HCT116 (cell line): ENCODE measurements at regions not wholly inside any gene's neighbourhood (a gene's known extent, or its start where the extent isn't known, plus 50 kb on each side); places are given as distances from the start of the nearest gene placed in this dataset.

Experiments used
- ATAC-seq: fragments of 200-7000 bp; cut with Tn5 transposase; 2 replicates; pipeline ENCODE4 v1.9.1; 2020; ENCODE audit warnings: mild to moderate bottlenecking, moderate library complexity
- BruUV-seq: library from RNA; stranded (reverse); fragments of 400-500 nt; replicated peaks from 2 replicates; lab custom pipeline; 2021; lab: Mats Ljungman, UMichigan
- CTCF ChIA-PET: fragments of 300-600 bp; sonication (Branson Sonifier 250); formaldehyde crosslinking; loops from one replicate; lab custom pipeline; 2021; ENCODE audit warnings: antibody characterized with exemption; lab: Charles Lee
- POLR2A ChIA-PET: fragments of 300-600, 350-600 bp; sonication (Branson Sonifier 250); formaldehyde crosslinking; loops from one replicate; lab custom pipeline; 2021; ENCODE audit warnings: antibody characterized with exemption; lab: Charles Lee
- RAD21 ChIA-PET, 2 experiments: fragments of 300-600 bp; sonication (Branson Sonifier 250); formaldehyde crosslinking; loops; one replicate each; lab custom pipeline; 2023; ENCODE audit warnings: low total read pairs in 2 of 2; ENCODE audit not compliant: uncharacterized antibody in 2 of 2, unreplicated experiment in 2 of 2, low non-redundant PET in 1 of 2; lab: Charles Lee
- DNase-seq: peaks from one replicate; pipeline ENCODE4 v3.0.0-alpha.2; 2010; ENCODE audit warnings: low read depth, low spot score
- H2AFZ ChIP-seq: fragments of 200-600 bp; shearing (Covaris generic), sonication (generic); 2 replicates; pipeline ENCODE4 v1.6.1; 2017; ENCODE audit warnings: low read depth, mixed run types, mixed read lengths, antibody characterized with exemption, low read length; ENCODE audit not compliant: poor library complexity, severe bottlenecking
- H3K27ac ChIP-seq: 2 replicates; pipeline ENCODE4 v1.5.1; 2012; ENCODE audit warnings: low read depth, low read length
- H3K27me3 ChIP-seq: fragments of 200-600 bp; sonication (generic); 2 replicates; pipeline ENCODE4 v1.6.1; 2016; ENCODE audit warnings: mixed run types, low read length, mixed read lengths; ENCODE audit not compliant: insufficient read depth
- H3K36me3 ChIP-seq, 2 experiments: fragments of 200-500 bp in 1 of 2; fragments of 200-600 bp in 1 of 2; sonication (Bioruptor generic) in 1 of 2; sonication (generic) in 1 of 2; 2 replicates each; pipeline versions ENCODE4 v1.5.1 to v1.6.1; 2014 to 2016; ENCODE audit warnings: low read length in 2 of 2, inconsistent platforms in 1 of 2, mixed read lengths in 1 of 2, mixed run types in 1 of 2; ENCODE audit not compliant: insufficient read depth in 2 of 2, control insufficient read depth in 1 of 2
- H3K4me1 ChIP-seq, 2 experiments: fragments of 200-600 bp in 1 of 2; sonication (generic) in 1 of 2; 2 replicates each; pipeline versions ENCODE4 v1.5.1 to v1.6.1; 2012 to 2017; ENCODE audit warnings: low read length in 2 of 2, inconsistent platforms in 1 of 2, mild to moderate bottlenecking in 1 of 2, mixed read lengths in 1 of 2, mixed run types in 1 of 2, moderate library complexity in 1 of 2; ENCODE audit not compliant: insufficient read depth in 2 of 2, control insufficient read depth in 1 of 2
- H3K4me2 ChIP-seq: fragments of 200-600 bp; sonication (generic); 2 replicates; pipeline ENCODE4 v1.6.1; 2017; ENCODE audit warnings: mixed run types, low read length, mixed read lengths
- H3K4me3 ChIP-seq, 2 experiments: fragments of 200-600 bp in 1 of 2; sonication (generic) in 1 of 2; replicated peaks in 1 of 2; 2 replicates each; pipeline ENCODE4 v1.5.1; 2011 to 2016; ENCODE audit warnings: low read length in 2 of 2, control low read depth in 1 of 2, low read depth in 1 of 2, mild to moderate bottlenecking in 1 of 2, mixed read lengths in 1 of 2, mixed run types in 1 of 2
- H3K79me2 ChIP-seq: fragments of 200-600 bp; sonication (generic); 2 replicates; pipeline ENCODE4 v1.6.1; 2017; ENCODE audit warnings: mild to moderate bottlenecking, mixed run types, low read length, moderate library complexity, mixed read lengths; ENCODE audit not compliant: insufficient read depth
- H3K9ac ChIP-seq: fragments of 200-600 bp; sonication (generic); 2 replicates; pipeline ENCODE4 v1.6.1; 2016; ENCODE audit warnings: low read length, mixed read lengths
- H3K9me2 ChIP-seq: fragments of 200-600 bp; sonication (generic), shearing (Covaris generic); 2 replicates; pipeline ENCODE4 v1.6.1; 2017; ENCODE audit warnings: mixed run types, mild to moderate bottlenecking, moderate library complexity; ENCODE audit not compliant: insufficient read depth
- H3K9me3 ChIP-seq, 2 experiments: fragments of 200-500 bp in 1 of 2; fragments of 200-600 bp in 1 of 2; sonication (Bioruptor generic) in 1 of 2; sonication (generic) in 1 of 2; 2 replicates each; pipeline ENCODE4 v1.6.1; 2014 to 2017; ENCODE audit warnings: low read length in 2 of 2, mixed read lengths in 2 of 2, inconsistent platforms in 1 of 2, low read depth in 1 of 2, mild to moderate bottlenecking in 1 of 2, mixed run types in 1 of 2, moderate library complexity in 1 of 2; ENCODE audit not compliant: control insufficient read depth in 1 of 2, insufficient read depth in 1 of 2
- H4K20me1 ChIP-seq: fragments of 200-600 bp; sonication (generic), shearing (Covaris generic); 2 replicates; pipeline ENCODE4 v1.6.1; 2017; ENCODE audit warnings: mixed run types, mild to moderate bottlenecking, moderate library complexity; ENCODE audit not compliant: insufficient read depth
- CBX3 ChIP-seq: IDR thresholded peaks from 2 replicates; pipeline ENCODE4 v1.6.1; 2012; ENCODE audit warnings: low read depth
- CEBPB ChIP-seq: IDR thresholded peaks from 2 replicates; pipeline ENCODE4 v1.6.1; 2012; ENCODE audit warnings: low read depth
- EGR1 ChIP-seq: IDR thresholded peaks from 2 replicates; pipeline ENCODE4 v1.6.1; 2012; ENCODE audit warnings: low read depth
- ELF1 ChIP-seq: IDR thresholded peaks from 2 replicates; pipeline ENCODE4 v1.6.1; 2012; ENCODE audit warnings: low read depth, borderline replicate concordance
- EZH2 ChIP-seq: fragments of 200-600 bp; sonication (generic); IDR thresholded peaks from 2 replicates; pipeline ENCODE4 v1.6.1; 2017; ENCODE audit warnings: antibody characterized with exemption, mixed run types
- JUND ChIP-seq: IDR thresholded peaks from 2 replicates; pipeline ENCODE4 v1.6.1; 2012
- POLR2A ChIP-seq: IDR thresholded peaks from 2 replicates; pipeline ENCODE4 v1.7.0; 2011; ENCODE audit warnings: borderline replicate concordance; ENCODE audit not compliant: insufficient read depth, insufficient read length; ENCODE audit errors: extremely low read depth
- POLR2AphosphoS5 ChIP-seq: IDR thresholded peaks from 2 replicates; pipeline ENCODE4 v1.6.1; 2011; ENCODE audit warnings: mild to moderate bottlenecking, low read depth, low read length, moderate library complexity
- RAD21 ChIP-seq: IDR thresholded peaks from 2 replicates; pipeline ENCODE4 v1.6.1; 2012; ENCODE audit warnings: low read depth, mild to moderate bottlenecking
- TCF7L2 ChIP-seq: IDR thresholded peaks from 2 replicates; pipeline ENCODE4 v1.7.0; 2011; ENCODE audit warnings: borderline replicate concordance, inconsistent platforms; ENCODE audit not compliant: insufficient read depth, insufficient read length; ENCODE audit errors: extremely low read depth
- ZBTB33 ChIP-seq: IDR thresholded peaks from 2 replicates; pipeline ENCODE4 v1.6.1; 2011; ENCODE audit warnings: mild to moderate bottlenecking, low read length, moderate library complexity; ENCODE audit not compliant: insufficient replicate concordance; ENCODE audit errors: extremely low read depth
- ZNF274 ChIP-seq: fragments of 200-500 bp; sonication (Bioruptor generic); IDR thresholded peaks from 2 replicates; pipeline ENCODE4 v1.6.1; 2014; ENCODE audit warnings: mild to moderate bottlenecking, low read depth, low read length, inconsistent platforms
- intact Hi-C: fragments of 100-400 bp; cut with micrococcal nuclease; formaldehyde crosslinking; loops from 2 replicates; pipeline ENCODE4 v1.10.0; 2022
- TF ChIP-seq, protein P1 (sequence below): IDR thresholded peaks from 2 replicates; pipeline ENCODE4 v1.6.1; 2012; ENCODE audit warnings: low read depth
- TF ChIP-seq, protein P2 (sequence below), 3 experiments: fragments of 200-600 bp in 1 of 3; sonication (generic) in 1 of 3; IDR thresholded peaks in 2 of 3; conservative IDR thresholded peaks in 1 of 3; 2 replicates each; pipeline ENCODE4 v1.5.1; 2012 to 2017; ENCODE audit warnings: low read depth in 2 of 3, low read length in 2 of 3, antibody characterized with exemption in 1 of 3, borderline replicate concordance in 1 of 3, control low read depth in 1 of 3, mild to moderate bottlenecking in 1 of 3, mixed read lengths in 1 of 3, mixed run types in 1 of 3, moderate library complexity in 1 of 3; ENCODE audit not compliant: insufficient read depth in 1 of 3
- TF ChIP-seq, protein P3 (sequence below): IDR thresholded peaks from 2 replicates; pipeline ENCODE4 v1.6.1; 2012

DNA sequence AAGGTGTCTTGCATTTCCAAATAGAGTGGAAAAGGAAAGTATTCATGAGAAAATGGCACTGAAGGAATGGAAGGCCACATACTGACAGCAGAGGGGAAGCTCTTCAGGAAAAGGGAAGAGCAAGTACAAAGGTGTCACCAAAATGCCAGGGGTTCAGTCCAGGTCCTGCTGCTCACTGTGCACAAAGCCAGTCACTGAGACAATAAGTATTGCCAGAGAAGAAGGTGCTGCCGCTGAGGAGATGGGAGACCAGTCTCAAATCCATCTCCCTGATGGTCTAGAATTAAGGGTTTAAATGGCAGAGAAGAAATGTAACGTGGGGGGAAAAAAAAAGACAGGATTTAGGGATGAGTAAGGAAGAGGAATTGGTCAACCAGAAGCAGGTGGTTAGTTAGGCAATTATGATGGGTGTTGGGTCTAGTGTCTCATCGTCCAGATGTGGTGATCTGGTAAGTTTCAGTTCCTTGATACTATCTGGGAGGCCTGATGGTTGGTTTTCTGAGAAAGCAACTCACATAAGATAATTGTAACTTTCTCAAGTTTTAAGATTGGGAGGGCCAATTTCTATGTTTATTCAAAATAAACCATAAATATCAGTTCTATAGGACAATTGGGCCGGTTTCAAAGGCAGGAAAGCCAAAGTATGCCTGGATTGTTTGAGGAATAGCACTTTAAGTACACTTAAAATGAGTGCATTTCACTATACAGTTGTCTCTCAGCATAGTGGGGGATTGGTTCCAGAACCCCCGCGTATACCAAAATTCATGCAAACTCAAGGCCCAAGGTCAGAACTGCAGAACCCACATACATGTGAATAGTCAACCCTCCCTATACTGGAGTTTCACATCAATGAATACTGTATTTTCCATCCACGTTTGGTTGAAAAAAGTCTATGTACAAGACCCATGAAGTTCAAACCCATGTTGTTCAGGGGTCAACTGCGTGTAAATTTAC is 109.1 kb upstream of the DNAJC10 start:
- TF ChIP-seq RAD21, result no peak
- TF ChIP-seq EZH2, result no peak
- TF ChIP-seq, protein P1, sequence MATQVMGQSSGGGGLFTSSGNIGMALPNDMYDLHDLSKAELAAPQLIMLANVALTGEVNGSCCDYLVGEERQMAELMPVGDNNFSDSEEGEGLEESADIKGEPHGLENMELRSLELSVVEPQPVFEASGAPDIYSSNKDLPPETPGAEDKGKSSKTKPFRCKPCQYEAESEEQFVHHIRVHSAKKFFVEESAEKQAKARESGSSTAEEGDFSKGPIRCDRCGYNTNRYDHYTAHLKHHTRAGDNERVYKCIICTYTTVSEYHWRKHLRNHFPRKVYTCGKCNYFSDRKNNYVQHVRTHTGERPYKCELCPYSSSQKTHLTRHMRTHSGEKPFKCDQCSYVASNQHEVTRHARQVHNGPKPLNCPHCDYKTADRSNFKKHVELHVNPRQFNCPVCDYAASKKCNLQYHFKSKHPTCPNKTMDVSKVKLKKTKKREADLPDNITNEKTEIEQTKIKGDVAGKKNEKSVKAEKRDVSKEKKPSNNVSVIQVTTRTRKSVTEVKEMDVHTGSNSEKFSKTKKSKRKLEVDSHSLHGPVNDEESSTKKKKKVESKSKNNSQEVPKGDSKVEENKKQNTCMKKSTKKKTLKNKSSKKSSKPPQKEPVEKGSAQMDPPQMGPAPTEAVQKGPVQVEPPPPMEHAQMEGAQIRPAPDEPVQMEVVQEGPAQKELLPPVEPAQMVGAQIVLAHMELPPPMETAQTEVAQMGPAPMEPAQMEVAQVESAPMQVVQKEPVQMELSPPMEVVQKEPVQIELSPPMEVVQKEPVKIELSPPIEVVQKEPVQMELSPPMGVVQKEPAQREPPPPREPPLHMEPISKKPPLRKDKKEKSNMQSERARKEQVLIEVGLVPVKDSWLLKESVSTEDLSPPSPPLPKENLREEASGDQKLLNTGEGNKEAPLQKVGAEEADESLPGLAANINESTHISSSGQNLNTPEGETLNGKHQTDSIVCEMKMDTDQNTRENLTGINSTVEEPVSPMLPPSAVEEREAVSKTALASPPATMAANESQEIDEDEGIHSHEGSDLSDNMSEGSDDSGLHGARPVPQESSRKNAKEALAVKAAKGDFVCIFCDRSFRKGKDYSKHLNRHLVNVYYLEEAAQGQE, result no peak
- TF ChIP-seq, protein P2, sequence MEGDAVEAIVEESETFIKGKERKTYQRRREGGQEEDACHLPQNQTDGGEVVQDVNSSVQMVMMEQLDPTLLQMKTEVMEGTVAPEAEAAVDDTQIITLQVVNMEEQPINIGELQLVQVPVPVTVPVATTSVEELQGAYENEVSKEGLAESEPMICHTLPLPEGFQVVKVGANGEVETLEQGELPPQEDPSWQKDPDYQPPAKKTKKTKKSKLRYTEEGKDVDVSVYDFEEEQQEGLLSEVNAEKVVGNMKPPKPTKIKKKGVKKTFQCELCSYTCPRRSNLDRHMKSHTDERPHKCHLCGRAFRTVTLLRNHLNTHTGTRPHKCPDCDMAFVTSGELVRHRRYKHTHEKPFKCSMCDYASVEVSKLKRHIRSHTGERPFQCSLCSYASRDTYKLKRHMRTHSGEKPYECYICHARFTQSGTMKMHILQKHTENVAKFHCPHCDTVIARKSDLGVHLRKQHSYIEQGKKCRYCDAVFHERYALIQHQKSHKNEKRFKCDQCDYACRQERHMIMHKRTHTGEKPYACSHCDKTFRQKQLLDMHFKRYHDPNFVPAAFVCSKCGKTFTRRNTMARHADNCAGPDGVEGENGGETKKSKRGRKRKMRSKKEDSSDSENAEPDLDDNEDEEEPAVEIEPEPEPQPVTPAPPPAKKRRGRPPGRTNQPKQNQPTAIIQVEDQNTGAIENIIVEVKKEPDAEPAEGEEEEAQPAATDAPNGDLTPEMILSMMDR (IDR thresholded peaks at IDR 0.05 in 2 of 3, conservative IDR thresholded peaks at IDR 0.05 in 1 of 3; ENCODE audit: borderline replicate concordance in 1 of 3, insufficient read depth in 1 of 3, low read depth in 2 of 3, low read length in 2 of 3), result no peak
- no peak for TF ChIP-seq ZBTB33
- no peak for TF ChIP-seq CBX3
- TF ChIP-seq CEBPB, result no peak
- TF ChIP-seq, protein P3, sequence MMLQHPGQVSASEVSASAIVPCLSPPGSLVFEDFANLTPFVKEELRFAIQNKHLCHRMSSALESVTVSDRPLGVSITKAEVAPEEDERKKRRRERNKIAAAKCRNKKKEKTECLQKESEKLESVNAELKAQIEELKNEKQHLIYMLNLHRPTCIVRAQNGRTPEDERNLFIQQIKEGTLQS, result no peak
- TF ChIP-seq ELF1, result no peak
- TF ChIP-seq POLR2AphosphoS5, result no peak
- no peak for TF ChIP-seq ZNF274
- no peak for TF ChIP-seq POLR2A
- TF ChIP-seq TCF7L2, result no peak
- TF ChIP-seq JUND, result no peak
- no peak for TF ChIP-seq EGR1
- TF ChIP-seq, all 23 proteins: peak for 0
- H3K9ac ChIP-seq, result no peak overlapping the region
- no peaks in the 10 kb centered on the region for H3K27me3 ChIP-seq
- CTCF ChIA-PET, result no interaction called here
- H3K4me2 ChIP-seq, result no peak overlapping the region
- no peaks in the 10 kb centered on the region for H4K20me1 ChIP-seq
- H3K4me3 ChIP-seq, result no peak overlapping the region
- H3K79me2 ChIP-seq, result no peaks in the 10 kb centered on the region
- no peaks in the 10 kb centered on the region for H3K4me1 ChIP-seq
- DNase-seq, result no peak
- intact Hi-C loops, result no loop called here
- H3K9me3 ChIP-seq, result no peaks in the 10 kb centered on the region
- H3K27ac ChIP-seq, result no peak overlapping the region
- POLR2A ChIA-PET, result no interaction called here
- no TSS peak for BruUV-seq
- RAD21 ChIA-PET, result no interaction called here
- no peaks in the 10 kb centered on the region for H3K36me3 ChIP-seq
- H2AFZ ChIP-seq, result no peak overlapping the region
- ATAC-seq, result no peak
- no peaks in the 10 kb centered on the region; the same call in 1 of the 2 replicates for H3K9me2 ChIP-seq
